ENCODE measurements at regions not wholly inside any gene's neighbourhood (a gene's known extent, or its start where the extent isn't known, plus 50 kb on each side); places are given as distances from the start of the nearest gene placed in this dataset.

DNA sequence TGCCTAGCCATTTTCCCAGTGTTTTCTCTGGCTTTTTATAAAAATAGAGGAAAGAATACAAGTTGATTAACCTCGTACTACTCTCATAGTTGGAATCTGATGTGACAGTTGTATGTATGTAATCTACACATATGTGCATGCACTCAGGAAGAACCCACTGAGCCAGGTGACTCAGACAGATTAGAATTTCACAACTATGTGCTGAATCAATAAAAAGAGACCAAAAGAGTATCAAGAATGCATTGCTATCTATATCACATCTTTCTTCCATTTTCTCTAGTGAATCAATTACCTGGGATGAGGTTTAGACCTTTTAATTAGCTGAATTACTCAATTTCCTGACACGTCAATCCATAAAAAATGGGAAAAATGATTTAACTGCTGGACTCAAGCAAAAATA lies 319.3 kb upstream of the ATP10A start:
- no peak for DNase-seq (ENCODE audit: low read depth in 2 of 2)

DNA sequence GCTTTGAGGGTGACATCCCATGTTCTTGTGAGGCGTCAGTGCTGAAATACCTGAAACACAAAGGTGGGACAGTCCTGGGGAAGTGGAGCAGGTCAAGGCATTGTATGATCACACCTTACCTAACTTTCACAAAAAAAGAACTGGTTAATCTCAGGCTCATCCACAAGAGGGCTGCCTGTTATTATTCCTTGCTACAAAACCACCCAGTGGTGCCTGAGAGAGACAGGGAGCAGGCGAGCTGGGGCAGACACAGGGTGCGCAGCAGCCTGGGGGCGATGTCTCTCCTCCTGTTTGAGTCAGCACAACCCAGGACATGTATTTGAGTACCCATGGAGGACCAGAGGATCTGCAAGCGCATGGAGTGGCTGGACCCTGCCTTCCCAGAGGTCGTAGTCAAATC lies 316.8 kb upstream of the ATP10A start:
- DNase-seq (ENCODE audit: low read depth in 2 of 2): no peak

DNA sequence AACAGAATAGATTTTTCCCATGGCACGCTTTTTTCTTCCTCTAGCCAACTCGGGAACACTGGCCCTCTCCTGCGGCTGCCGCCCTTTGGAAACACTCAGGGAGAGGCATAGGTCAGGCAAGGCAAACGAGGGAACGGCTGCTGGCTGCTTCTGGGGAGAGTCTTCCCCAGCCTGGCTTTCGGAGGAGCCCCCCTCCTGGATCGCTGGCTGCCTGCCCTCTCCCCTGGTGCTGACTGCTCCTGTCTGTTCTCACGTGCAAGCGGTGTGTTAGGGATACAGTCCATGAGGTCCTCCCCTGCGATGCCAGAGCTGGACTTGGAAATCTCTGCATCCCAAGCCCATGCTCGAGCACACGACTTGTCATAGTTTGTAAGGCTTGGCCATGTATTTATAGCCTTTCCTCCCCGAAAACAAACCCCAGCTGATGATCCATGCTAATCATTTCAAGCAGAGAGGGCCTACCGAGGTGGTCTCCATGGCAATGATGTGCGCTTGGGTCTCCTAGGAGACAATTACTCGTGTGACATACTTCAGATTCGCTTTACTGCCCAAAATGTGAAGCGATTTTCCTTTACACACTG lies 315.6 kb upstream of the ATP10A start:
- DNase-seq (ENCODE audit: low read depth in 2 of 2): no peak

DNA sequence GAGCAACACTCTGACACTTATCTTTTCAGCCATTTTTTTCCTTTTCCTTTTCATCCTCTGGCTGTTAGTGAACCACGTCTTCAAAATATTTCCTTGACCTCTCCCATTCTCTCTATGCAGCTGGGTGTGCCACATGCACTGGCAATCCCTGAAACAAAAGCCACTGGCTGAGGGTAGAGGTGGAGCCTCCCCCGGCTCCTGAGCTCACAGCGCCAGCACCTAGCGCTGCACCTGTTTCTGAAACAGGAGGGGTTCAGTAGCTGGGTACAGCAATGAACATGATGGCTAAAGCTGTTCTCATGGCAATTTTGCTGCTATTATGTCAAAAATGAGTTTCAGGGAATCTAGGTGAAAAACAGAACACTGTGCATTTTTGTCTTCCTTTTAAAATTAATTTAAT lies 314.7 kb upstream of the ATP10A start:
- DNase-seq (ENCODE audit: low read depth in 2 of 2): no peak

DNA sequence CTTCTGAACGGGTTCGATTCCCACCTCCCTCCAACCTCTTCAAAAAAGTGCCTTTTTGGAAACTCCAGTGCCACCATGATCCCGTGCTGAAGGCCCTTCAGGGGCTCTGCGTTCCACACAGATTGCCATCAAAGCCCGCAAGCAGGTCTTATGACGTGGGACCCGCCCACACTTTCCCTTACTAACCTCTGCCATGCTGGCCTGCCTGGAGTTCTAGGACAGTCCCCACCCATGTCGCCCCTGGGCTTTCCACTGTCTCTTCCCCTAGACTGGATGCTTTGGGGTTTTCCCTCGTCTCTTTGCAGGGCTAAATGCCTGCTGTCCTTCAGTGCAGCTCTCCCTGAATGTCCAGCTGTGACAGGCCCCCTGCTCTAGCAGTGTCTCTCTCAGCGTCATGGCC lies 313.7 kb upstream of the ATP10A start:
- DNase-seq (ENCODE audit: low read depth in 2 of 2): no peak

DNA sequence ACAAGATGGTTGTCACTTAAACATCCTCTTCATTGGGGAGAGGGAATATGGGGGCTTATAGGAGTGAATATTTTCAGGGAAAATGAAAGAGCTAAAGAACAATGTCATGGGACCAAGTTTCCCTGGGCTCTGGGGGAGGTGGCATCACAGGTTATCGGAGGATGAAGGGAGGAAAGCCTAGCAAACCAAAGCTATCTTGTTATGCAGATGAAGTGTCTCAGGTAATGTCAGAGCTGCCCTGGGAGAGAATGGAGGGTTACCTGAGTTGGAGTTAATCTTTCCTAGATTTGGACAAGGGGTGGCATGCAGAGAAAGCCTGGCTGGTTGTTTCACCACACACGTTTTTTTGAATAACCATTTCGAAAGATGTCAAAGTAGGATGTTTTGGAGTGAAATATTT lies 308.1 kb upstream of the ATP10A start:
- DNase-seq (ENCODE audit: low read depth in 2 of 2): no peak

DNA sequence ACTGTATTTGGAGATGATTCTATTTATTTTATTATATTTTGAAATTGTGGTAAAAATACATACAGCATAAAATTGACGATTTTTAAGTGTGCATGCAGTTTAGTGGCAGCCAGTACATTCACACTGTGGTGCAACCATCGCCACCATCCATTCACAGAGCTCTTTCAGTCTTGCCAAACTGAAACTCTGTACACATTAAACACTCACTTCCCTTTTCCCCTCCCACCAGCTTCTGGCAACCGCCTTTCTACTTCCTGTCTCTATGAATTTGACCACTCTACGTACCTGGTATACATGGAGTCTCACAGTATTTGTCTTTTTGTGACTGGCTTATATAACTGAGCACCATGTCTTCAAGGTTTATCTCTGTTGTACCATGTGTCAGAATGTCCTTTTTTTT lies 303.3 kb upstream of the ATP10A start:
- DNase-seq (ENCODE audit: low read depth in 2 of 2): no peak

DNA sequence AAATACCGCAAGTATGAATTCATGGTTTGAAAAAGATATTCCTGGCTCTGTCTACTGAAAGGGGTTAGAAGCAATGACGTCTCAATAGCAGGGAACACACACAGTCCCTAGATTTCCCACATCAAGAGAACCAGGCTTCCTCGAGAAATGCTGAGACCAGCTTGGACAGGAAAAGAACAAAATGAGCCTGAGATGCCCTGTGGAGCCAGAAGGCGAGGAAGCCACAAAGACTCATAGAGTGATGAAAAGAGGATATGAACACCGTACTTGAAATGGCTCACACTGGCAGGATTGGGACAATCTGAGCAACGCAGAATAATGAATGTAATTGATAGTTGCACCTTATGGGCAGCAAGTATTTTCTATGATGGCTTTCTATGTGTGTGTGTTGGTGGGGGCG lies 302.4 kb upstream of the ATP10A start:
- no peak for DNase-seq (ENCODE audit: low read depth in 2 of 2)

DNA sequence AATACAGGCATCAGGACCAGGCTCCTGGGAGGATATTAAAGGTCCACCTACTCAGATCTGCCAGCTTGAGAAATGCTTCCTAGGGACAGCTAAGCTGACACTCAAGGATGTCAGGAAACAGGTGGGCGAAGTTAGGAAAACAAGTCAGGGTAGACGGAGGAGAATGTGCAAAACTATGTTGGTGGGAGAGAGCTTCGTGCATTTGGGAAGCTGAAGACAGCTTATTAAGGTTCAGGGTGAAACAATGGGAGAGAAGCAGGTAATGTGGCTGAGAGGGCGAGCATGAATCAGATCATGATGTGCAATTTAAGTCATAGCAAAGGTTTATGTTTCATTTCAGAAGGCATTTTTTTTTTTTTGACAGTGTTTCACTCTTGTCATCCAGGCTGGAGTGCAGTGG lies 297.2 kb upstream of the ATP10A start:
- DNase-seq (ENCODE audit: low read depth in 2 of 2): no peak

DNA sequence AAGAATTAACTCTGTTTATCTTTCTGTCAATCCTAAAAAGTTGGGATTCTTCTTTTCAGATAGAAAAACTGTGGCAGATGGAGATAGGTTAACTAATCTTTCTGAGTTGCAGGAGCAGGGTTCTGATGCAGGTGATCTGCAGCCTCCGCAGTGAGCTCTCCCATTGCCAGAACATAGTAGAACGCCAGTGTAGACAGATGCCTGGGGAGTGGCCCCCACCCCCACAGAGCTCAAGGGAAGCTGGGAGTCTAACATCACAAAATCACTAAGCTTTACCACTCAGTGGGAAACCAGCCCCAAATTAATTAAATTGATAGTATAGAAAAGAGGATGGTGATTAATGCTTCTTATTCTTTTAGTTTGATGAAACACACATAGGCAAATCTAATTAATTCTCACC lies 295.0 kb upstream of the ATP10A start:
- DNase-seq (ENCODE audit: low read depth in 2 of 2): no peak

DNA sequence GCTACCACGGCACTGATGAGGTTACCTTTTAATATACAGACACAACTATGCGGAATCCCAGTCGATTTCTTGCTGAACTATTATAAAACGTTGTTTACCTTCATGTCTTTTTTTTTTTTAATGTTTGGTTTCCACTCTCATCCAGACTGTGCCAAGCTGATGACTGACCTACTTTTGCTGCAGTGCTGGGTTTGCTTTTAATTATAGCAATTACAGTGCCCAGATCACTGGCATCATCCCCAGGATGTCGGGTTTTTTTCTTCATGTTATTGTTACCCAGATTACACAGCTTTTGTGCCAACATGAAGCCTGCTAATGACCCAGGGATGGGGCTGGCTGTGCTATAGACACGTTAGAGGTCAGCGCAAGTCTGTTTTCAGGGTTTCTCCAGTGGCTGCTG lies 294.0 kb upstream of the ATP10A start:
- no peak for DNase-seq (ENCODE audit: low read depth in 2 of 2)

DNA sequence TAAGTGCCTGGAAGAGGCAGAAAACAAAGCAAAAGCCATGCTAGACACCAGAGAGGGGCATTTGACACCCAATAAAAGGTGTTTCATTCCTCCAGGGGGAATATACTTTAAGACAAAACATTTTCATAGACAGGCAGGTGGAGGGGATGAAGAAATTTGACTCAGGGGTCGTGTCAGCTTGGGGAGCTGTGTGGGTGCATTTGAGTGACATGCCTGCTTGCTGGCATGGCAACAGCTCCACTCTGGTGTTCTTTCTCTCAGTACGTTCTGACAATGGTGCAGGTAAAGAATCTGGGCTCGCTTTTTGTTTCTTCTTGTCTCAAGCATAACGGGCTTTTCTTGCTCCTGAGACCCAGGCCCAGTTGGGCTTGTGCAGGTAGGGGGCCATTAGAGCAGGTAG lies 292.9 kb upstream of the ATP10A start:
- no peak for DNase-seq (ENCODE audit: low read depth in 2 of 2)

DNA sequence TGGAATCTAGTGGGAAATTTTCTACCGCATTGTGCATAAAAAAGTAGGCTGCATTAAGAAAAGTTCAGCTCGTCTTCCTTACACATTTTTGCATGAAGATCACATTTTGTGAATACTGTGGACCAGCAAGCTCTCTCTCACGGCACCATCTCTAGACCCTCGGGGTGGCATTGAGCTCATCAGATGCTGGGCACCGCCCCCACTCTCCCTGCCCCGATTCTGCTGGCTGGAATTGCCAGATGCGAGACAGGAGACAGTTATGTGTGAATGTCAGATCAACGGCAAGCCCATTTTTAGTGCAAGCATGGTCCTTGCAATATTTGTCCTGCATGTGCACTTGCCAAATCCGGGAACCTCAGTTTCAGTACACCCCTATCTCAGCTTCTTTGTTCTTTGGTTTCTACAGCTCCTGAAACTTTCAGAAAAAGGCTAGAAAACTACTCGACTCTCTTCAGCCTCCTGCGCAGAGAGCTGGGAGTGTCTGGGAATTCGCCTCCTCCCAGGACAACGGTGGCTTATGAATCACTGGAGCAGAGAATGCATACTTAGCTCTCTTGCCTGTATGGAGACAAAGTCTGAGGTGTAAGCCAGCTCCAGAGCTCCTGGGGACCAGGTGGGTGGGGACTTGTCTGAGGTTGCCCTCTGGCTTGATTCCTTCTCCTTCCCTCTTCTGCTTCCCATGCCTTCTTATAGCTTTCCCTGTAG lies 285.2 kb upstream of the ATP10A start:
- no peak for DNase-seq (ENCODE audit: low read depth in 2 of 2)

DNA sequence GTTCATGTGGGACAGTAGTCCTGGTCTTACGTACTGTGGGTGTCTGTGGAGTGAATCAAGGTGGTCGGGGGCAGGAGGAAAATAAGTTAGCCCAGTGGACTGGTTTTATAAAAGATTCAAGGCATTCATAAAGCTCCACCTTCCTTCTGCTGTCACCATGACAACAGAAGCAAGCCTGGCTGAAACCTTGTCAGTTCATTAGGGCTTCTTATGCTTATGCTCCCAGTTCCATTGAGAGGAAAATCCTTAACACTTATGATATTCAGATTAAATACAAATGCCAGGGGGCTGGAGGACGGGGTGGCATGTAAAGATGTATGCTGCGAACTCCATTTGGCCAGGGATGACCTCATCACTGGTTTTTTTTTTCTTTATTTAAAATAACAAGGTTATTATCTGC lies 283.1 kb upstream of the ATP10A start:
- no peak for DNase-seq (ENCODE audit: low read depth in 2 of 2)

DNA sequence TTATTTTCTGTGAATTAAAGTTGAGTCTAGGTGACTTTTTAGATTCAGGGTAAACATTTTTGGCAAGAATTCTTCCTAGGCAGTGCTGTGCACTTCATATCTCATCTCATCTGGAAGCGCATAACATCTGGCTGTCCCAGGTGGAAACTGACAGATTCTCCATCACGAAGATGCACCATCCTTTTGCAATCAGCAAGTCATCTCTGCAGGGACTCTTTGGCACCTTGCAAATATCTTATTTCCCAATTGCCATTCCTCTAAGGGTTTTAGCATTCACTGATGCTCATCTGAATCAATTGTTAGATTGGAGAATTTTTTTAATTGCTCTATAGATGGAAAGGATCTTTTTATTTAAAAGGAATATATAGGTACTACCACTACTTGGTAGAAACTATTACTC lies 282.7 kb upstream of the ATP10A start:
- DNase-seq (ENCODE audit: low read depth in 2 of 2): no peak

DNA sequence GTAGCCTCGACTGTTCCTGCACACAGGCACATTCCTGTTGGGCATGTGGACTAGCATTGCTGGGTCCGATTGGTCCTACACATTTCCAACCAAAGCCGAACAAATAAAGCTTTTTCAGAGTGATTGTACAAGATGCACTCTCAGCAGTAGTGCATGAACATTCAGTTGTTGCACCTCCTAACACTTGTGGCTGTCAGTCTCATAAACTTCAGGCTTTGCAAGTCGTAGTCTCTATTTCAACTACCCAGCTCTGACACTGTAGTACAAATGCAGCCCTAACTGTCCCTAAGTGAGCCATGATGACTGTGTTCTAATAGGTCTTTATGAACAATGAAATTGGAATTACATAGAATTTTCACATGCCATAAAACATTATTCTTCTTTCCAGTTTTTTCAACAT lies 281.7 kb upstream of the ATP10A start:
- no peak for DNase-seq (ENCODE audit: low read depth in 2 of 2)

DNA sequence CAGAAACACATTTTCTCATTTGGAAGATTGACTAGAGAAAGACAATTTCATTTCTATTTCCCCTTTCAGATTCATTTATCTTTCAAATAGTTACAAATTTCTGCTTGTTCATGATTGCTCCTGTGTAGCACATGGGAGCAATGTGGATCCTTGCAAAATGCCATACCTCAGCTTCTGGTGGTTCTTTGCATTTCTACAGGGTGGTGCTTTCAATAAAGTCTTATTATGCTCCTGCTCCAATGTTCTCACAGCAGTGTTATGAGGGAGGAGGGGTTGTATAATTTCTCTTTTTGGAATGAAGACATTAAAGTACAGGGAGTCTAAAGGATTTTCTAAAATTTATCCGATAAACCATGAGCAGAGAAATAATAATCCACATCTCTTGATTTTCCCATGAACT lies 280.1 kb upstream of the ATP10A start:
- no peak for DNase-seq (ENCODE audit: low read depth in 2 of 2)

DNA sequence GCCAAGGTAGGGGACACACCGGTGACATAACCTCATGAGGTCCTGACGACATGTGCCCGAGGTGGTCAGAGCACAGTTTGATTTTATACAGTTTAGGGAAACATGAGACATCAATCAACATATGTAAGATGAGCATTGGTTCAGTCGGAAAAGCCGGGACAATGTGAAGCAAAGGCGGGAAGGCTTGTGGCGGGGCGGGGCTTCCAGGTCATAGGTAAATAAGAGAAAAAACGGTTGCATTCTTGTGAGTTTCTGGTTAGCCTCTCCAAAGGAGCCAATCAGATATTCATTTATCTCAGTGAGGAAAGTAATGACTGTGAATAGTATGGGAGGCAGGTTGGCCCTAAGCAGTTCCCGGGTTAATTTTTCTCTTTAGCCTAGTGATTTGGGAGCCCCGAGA lies 271.7 kb upstream of the ATP10A start:
- DNase-seq (ENCODE audit: low read depth in 2 of 2): no peak

DNA sequence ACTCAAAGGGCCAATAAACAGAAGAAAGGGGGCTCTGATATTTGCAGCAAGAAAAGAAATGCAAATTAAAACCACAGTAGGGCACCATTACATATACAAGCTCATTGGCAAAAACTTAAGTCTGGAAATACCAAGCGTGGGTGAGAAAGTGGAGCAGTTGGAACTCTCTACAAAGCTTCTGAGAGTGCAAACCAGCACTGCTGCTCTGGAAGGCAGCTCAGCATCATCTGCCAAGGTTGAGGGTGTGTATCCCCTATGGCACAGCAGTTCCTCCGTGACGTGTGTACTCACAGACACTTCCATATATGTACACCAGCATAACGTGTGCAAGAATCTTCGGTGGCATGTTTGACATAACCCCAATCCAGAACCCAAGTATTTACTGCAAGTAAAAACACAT lies 271.0 kb upstream of the ATP10A start:
- no peak for DNase-seq (ENCODE audit: low read depth in 2 of 2)

DNA sequence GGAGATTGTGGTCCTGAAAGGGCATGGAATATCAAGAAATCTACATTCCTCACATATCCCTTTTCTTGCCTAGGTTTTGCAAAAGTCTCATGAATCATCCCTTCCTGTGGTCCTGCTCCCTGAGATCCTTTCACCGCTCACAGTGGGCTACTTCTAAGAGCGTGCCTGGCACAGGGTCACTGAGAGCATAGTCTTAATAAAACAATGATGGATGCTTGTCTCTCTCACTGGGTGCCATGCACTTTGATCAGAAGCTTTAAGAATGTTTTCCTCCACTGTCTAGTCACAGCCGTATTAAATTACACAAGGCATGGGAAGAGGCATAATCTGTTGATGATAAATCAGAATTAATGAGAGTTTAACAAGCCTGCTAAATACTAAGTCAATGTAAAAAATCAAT lies 269.7 kb upstream of the ATP10A start:
- DNase-seq (ENCODE audit: low read depth in 2 of 2): no peak

DNA sequence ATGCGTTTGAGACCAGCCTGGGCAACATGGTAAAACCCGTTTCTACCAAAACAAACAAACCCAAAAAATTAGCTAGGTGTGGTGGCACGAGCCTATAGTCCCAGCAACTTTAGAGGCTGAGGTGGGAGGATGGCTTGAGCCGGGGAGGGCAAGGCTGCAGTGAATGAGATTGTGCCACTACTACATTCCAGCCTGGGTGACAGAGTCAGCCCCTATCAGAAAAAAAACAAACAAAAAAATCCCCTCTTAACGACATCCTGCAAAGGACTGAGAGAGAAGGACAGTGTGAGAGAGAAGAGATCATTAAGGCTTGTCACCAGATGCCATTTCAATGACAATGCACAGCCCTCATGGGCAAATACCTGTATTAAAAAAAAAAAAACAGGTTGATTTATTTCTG lies 266.7 kb upstream of the ATP10A start:
- DNase-seq (ENCODE audit: low read depth in 2 of 2): no peak

DNA sequence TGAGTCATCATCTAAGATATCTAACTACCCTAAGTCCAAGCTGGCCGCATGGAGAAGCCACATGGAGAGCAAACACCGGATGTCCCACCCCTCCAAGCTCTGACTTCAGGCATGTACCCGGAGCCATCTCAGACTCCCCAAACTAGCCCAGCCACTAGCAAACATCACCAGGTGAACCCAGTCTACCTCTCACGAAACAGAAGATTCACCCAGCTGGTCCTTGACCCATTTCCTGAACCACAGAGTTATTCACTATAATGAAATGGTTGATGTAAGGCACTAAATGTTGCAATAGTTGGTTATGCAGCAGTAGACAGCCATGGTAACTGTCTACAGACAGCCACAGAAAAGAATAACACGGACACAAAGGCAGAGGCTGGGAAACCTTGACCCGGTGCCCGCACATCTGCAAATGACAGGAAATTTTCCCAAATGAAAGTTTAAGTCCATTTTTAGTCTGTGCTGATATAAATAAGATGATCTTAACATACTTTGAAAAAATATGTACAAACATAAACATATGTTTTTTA lies 265.5 kb upstream of the ATP10A start:
- no peak for DNase-seq (ENCODE audit: low read depth in 2 of 2)

DNA sequence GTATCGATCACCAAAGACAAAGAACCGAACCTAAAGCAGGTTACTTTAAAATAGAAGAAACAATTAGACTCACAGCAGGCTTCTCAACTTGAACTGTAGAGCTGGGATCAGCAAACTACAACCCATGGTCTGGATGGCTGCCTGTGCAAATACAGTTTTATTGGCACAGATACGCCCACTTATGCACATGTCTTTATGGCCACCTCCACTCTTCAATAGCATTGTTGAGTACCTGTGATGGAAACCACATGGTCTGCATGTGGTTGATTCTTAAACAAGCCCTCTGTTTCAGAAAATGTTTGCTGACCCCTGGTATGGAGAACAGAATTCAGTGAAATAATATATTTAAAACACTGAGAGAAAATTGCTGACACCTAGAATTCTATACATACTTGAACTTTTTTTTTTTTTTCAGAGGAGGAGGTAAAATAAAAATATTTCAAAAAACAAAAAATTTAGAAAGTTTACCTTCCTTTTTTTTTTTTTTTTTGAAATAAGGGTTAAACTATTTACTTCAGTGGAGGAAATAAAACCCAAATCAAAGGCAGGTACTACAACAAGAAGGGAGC lies 263.8 kb upstream of the ATP10A start:
- no peak for DNase-seq (ENCODE audit: low read depth in 2 of 2)

DNA sequence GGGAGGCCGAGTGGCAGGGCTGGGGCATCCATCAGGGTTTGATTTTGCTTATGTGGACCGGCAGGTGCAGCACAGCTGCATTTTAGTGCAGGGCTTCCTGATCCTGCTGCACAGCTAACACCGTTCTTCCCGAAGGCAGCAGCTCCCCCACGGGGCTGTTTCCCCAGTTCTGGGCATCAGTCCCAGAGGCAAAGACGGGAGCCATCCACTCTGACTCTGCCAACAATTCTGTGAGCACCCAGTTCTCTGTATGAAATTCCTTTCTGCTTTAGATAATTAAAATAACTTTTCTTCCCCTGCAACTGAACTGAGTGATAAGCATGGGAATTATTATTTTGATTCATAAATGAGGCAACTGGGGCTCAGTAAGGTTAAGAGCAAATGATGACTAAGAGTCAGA lies 262.9 kb upstream of the ATP10A start:
- no peak for DNase-seq (ENCODE audit: low read depth in 2 of 2)

All from stimulated activated CD8-positive, alpha-beta memory T cell treated with anti-CD3 and anti-CD28 coated beads, Interleukin-2, amount 100 ng/mL, for 48 hours (primary cell).